Neural cell (in vitro differentiated cells): ENCODE measurements at regions not wholly inside any gene's neighbourhood (a gene's known extent, or its start where the extent isn't known, plus 50 kb on each side); places are given as distances from the start of the nearest gene placed in this dataset.
"Not testable (repeated sequence)": the region's sequence is repeated elsewhere in the genome, so short reads cannot be mapped to it uniquely, and the experiment has no call there.

Experiments used
- H2AFZ ChIP-seq: fragments of 200-600, 300-800 bp; sonication (generic), shearing (Covaris generic); 2 replicates; pipeline ENCODE4 v1.6.0; 2014; ENCODE audit warnings: low read depth, mild to moderate bottlenecking, antibody characterized with exemption, low read length, moderate library complexity
- H3F3A ChIP-seq: fragments of 200-600 bp; shearing (Covaris generic); 2 replicates; pipeline ENCODE4 v1.6.1; 2016; ENCODE audit warnings: mild to moderate bottlenecking, moderate library complexity, mixed read lengths, antibody characterized with exemption, low read length; ENCODE audit not compliant: insufficient read depth, poor library complexity, severe bottlenecking
- H3K27ac ChIP-seq: fragments of 200-600, 300-800 bp; sonication (generic), shearing (Covaris generic); 2 replicates; pipeline ENCODE4 v1.5.1; 2014; ENCODE audit warnings: mild to moderate bottlenecking, low read length, moderate library complexity
- H3K27me3 ChIP-seq: fragments of 300-800, 200-600 bp; sonication (generic), shearing (Covaris generic); 2 replicates; pipeline ENCODE4 v1.6.0; 2014; ENCODE audit warnings: mild to moderate bottlenecking, low read depth, low read length, moderate library complexity; ENCODE audit not compliant: insufficient read depth
- H3K36me3 ChIP-seq: fragments of 300-800, 200-600 bp; sonication (generic), shearing (Covaris generic); 2 replicates; pipeline ENCODE4 v1.5.1; 2014; ENCODE audit warnings: mild to moderate bottlenecking, antibody characterized with exemption, low read length, moderate library complexity; ENCODE audit not compliant: insufficient read depth
- H3K4me2 ChIP-seq: fragments of 300-800, 200-600 bp; sonication (generic), shearing (Covaris generic); 2 replicates; pipeline ENCODE4 v1.6.0; 2014; ENCODE audit warnings: mild to moderate bottlenecking, low read length
- H3K4me3 ChIP-seq: fragments of 300-800, 200-600 bp; sonication (generic), shearing (Covaris generic); 2 replicates; pipeline ENCODE4 v1.5.1; 2014; ENCODE audit warnings: mild to moderate bottlenecking, low read length, moderate library complexity
- H3K79me2 ChIP-seq: fragments of 200-600 bp; shearing (Covaris generic); replicated peaks from 2 replicates; pipeline ENCODE4 v1.6.0; 2014; ENCODE audit warnings: mild to moderate bottlenecking, low read length, moderate library complexity; ENCODE audit not compliant: insufficient read depth
- H3K9ac ChIP-seq: fragments of 300-800, 200-600 bp; sonication (generic), shearing (Covaris generic); 2 replicates; pipeline ENCODE4 v1.6.1; 2016; ENCODE audit warnings: mild to moderate bottlenecking, low read length, mixed read lengths
- H3K9me2 ChIP-seq: fragments of 200-600 bp; shearing (Covaris generic); 2 replicates; pipeline ENCODE4 v1.6.1; 2016; ENCODE audit warnings: mild to moderate bottlenecking, low read length, mixed read lengths; ENCODE audit not compliant: insufficient read depth
- H3K9me3 ChIP-seq: fragments of 200-600, 300-800 bp; sonication (generic), shearing (Covaris generic); 2 replicates; pipeline ENCODE4 v1.6.1; 2016; ENCODE audit warnings: mild to moderate bottlenecking, mixed run types, low read length, moderate library complexity, mixed read lengths
- H4K20me1 ChIP-seq: fragments of 200-600 bp; shearing (Covaris generic); 2 replicates; pipeline ENCODE4 v1.6.1; 2016; ENCODE audit warnings: mild to moderate bottlenecking, mixed run types; ENCODE audit not compliant: insufficient read depth
- EP300 ChIP-seq: fragments of 450-650 bp; conservative IDR thresholded peaks from 2 replicates; pipeline ENCODE4 v1.6.1; 2014; ENCODE audit warnings: antibody characterized with exemption, mild to moderate bottlenecking, moderate library complexity; ENCODE audit not compliant: poor library complexity, severe bottlenecking
- EZH2 ChIP-seq: fragments of 200-600, 300-800 bp; shearing (Covaris generic), sonication (generic); IDR thresholded peaks from 2 replicates; pipeline ENCODE4 v1.6.1; 2014; ENCODE audit warnings: antibody characterized with exemption, low read length, borderline replicate concordance, mild to moderate bottlenecking; ENCODE audit not compliant: insufficient read depth, poor library complexity, severe bottlenecking
- MXI1 ChIP-seq: fragments of 450-650 bp; conservative IDR thresholded peaks from 2 replicates; pipeline ENCODE4 v1.6.1; 2014; ENCODE audit warnings: antibody characterized with exemption, mild to moderate bottlenecking; ENCODE audit not compliant: poor library complexity, severe bottlenecking
- POLR2AphosphoS5 ChIP-seq: IDR thresholded peaks from 2 replicates; pipeline ENCODE4 v1.6.1; 2012
- RAD21 ChIP-seq: fragments of 450-650 bp; conservative IDR thresholded peaks from 2 replicates; pipeline ENCODE4 v1.6.1; 2014; ENCODE audit warnings: antibody characterized with exemption, mild to moderate bottlenecking, moderate library complexity
- REST ChIP-seq: IDR thresholded peaks from 2 replicates; pipeline ENCODE4 v1.6.1; 2012; ENCODE audit warnings: borderline replicate concordance
- SMC3 ChIP-seq: fragments of 450-650 bp; conservative IDR thresholded peaks from 2 replicates; pipeline ENCODE4 v1.6.1; 2014; ENCODE audit warnings: antibody characterized with exemption, mild to moderate bottlenecking, moderate library complexity; ENCODE audit not compliant: poor library complexity
- TAF1 ChIP-seq: IDR thresholded peaks from 2 replicates; pipeline ENCODE4 v1.6.1; 2012; ENCODE audit warnings: low read depth
- TF ChIP-seq, protein P1 (sequence below): fragments of 450-650 bp; IDR thresholded peaks from 2 replicates; pipeline ENCODE4 v1.5.1; 2014; ENCODE audit warnings: antibody characterized with exemption, mild to moderate bottlenecking, moderate library complexity; ENCODE audit not compliant: poor library complexity, severe bottlenecking

DNA sequence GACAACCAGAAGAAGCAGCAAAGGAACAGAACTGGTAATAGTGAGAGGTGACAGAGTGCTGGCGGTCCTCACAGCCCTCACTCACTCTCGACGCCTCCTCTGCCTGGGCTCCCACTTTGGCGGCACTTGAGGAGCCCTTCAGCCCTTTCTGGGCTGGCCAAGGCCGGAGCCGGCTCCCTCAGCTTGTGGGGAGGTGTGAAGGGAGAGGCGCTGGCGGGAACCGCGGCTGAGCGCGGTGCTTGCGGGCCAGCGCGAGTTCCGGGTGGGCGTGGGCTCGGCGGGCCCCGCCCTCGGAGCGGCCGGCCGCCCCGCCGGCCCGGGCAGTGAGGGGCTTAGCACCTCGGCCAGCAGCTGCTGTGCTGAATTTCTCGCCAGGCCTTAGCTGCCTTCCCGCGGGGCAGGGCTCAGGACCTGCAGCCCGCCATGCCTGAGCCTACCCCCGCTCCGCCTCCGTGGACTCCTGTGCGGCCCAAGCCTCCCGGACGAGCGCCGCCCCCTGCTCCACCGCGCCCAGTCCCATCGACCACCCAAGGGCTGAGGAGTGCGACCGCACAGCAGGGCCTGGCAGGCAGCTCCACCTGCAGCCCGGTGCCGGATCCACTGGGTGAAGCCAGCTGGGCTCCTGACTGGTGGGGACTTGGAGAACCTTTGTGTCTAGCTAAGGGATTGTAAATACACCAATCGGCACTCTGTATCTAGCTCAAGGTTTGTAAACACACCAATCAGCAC lies 366.0 kb downstream of the DNAH5 start:
- not testable (repeated sequence) for H3K9me2 ChIP-seq, H3K9me3 ChIP-seq, H3K4me3 ChIP-seq, H3K9ac ChIP-seq, H4K20me1 ChIP-seq, H3K79me2 ChIP-seq, H3F3A ChIP-seq, H3K36me3 ChIP-seq, H3K27ac ChIP-seq, H3K27me3 ChIP-seq, H2AFZ ChIP-seq, H3K4me2 ChIP-seq

- H4K20me1 ChIP-seq: no peaks in the 10 kb centered on the region
- H3K9ac ChIP-seq: no peak overlapping the region
- H3K27me3 ChIP-seq: no peaks in the 10 kb centered on the region
- no peaks in the 10 kb centered on the region for H3K9me2 ChIP-seq
- H3K36me3 ChIP-seq: no peaks in the 10 kb centered on the region
- no peaks in the 10 kb centered on the region for H3K9me3 ChIP-seq
- H3K27ac ChIP-seq: no peak overlapping the region
- no peak for TF ChIP-seq POLR2AphosphoS5
- no peak for TF ChIP-seq MXI1
- no peak for TF ChIP-seq EZH2
- TF ChIP-seq, protein P1, sequence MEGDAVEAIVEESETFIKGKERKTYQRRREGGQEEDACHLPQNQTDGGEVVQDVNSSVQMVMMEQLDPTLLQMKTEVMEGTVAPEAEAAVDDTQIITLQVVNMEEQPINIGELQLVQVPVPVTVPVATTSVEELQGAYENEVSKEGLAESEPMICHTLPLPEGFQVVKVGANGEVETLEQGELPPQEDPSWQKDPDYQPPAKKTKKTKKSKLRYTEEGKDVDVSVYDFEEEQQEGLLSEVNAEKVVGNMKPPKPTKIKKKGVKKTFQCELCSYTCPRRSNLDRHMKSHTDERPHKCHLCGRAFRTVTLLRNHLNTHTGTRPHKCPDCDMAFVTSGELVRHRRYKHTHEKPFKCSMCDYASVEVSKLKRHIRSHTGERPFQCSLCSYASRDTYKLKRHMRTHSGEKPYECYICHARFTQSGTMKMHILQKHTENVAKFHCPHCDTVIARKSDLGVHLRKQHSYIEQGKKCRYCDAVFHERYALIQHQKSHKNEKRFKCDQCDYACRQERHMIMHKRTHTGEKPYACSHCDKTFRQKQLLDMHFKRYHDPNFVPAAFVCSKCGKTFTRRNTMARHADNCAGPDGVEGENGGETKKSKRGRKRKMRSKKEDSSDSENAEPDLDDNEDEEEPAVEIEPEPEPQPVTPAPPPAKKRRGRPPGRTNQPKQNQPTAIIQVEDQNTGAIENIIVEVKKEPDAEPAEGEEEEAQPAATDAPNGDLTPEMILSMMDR: no peak
- no peak for TF ChIP-seq TAF1
- TF ChIP-seq EP300: no peak
- TF ChIP-seq SMC3: no peak
- no peaks in the 10 kb centered on the region for H3F3A ChIP-seq
- no peaks in the 10 kb centered on the region for H3K79me2 ChIP-seq
- no peak overlapping the region for H3K4me2 ChIP-seq
- H2AFZ ChIP-seq: no peak overlapping the region
- no peak overlapping the region for H3K4me3 ChIP-seq
Measured at GRCh38 chr5:13574574-13574973, 369.9 kb downstream of the DNAH5 start.

DNA sequence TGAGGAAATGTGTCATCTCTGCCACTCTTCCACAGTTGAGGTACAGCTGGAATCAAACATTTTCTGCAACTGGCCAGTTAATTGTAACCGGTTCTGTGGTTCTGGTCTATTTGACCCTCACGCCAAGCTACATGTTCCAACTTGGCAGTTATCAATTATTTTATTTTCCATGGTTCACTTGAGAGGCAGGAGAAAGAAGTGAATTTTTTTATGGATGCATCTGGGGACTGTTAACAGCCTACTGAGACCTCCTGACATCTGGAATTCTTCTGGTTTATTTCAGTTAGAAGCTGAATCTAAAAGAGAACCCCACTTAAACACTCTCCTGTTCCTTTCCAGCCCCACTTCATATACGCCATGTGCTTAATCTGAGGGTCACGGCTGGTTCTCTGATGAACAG lies 372.3 kb downstream of the DNAH5 start:
- H4K20me1 ChIP-seq: no peaks in the 10 kb centered on the region
- H3K27ac ChIP-seq: no peak overlapping the region
- H3K27me3 ChIP-seq: no peaks in the 10 kb centered on the region
- no peaks in the 10 kb centered on the region for H3K79me2 ChIP-seq
- H3K4me3 ChIP-seq: no peak overlapping the region
- no peaks in the 10 kb centered on the region for H3F3A ChIP-seq
- H3K9me2 ChIP-seq: no peaks in the 10 kb centered on the region
- H3K9ac ChIP-seq: no peak overlapping the region
- H3K36me3 ChIP-seq: no peaks in the 10 kb centered on the region
- TF ChIP-seq POLR2AphosphoS5 (no peak), MXI1 (no peak), REST (no peak), TAF1 (no peak), RAD21 (no peak)
- TF ChIP-seq, protein P1: no peak
- H3K9me3 ChIP-seq: no peaks in the 10 kb centered on the region
- H2AFZ ChIP-seq: no peak overlapping the region
- H3K4me2 ChIP-seq: no peak overlapping the region
